Suprapubic skin (tissue), 4 donors: ENCODE measurements at regions not wholly inside any gene's neighbourhood (a gene's known extent, or its start where the extent isn't known, plus 50 kb on each side); places are given as distances from the start of the nearest gene placed in this dataset.

ENCODE experiments used
- DNase-seq, 2 donors: peaks; one replicate each; pipeline ENCODE4 v3.0.0-alpha.2; 2019; ENCODE audit warnings: low spot score in 2 of 2
- H3K27ac ChIP-seq: fragments of 200-600 bp; sonication (generic); one replicate; pipeline ENCODE4 v1.5.1; 2019
- H3K27me3 ChIP-seq: fragments of 200-600 bp; sonication (generic); one replicate; pipeline ENCODE4 v1.5.1; 2019
- H3K36me3 ChIP-seq: fragments of 200-600 bp; sonication (generic); one replicate; pipeline ENCODE4 v1.5.1; 2019
- H3K4me1 ChIP-seq: fragments of 200-600 bp; sonication (generic); one replicate; pipeline ENCODE4 v1.5.1; 2019
- H3K4me3 ChIP-seq: fragments of 200-600 bp; sonication (generic); one replicate; pipeline ENCODE4 v1.5.1; 2019; ENCODE audit warnings: mild to moderate bottlenecking
- H3K9me3 ChIP-seq: fragments of 200-600 bp; sonication (generic); one replicate; pipeline ENCODE4 v1.5.1; 2019
- CTCF ChIP-seq, 2 donors: fragments of 200-600 bp in 1 of 2; fragments of 450-650 bp in 1 of 2; sonication (generic) in 1 of 2; IDR thresholded peaks; one replicate each; pipeline ENCODE4 v1.5.1; 2016 to 2019; ENCODE audit warnings: antibody characterized with exemption in 2 of 2, mild to moderate bottlenecking in 1 of 2, moderate library complexity in 1 of 2
- EP300 ChIP-seq: sonication (generic); formaldehyde crosslinking; IDR thresholded peaks from one replicate; pipeline ENCODE4 v1.6.1; 2017; ENCODE audit warnings: antibody characterized with exemption
- POLR2A ChIP-seq, 2 donors: fragments of 450-650 bp; IDR thresholded peaks; one replicate each; pipeline ENCODE4 v1.6.1; 2017; ENCODE audit warnings: antibody characterized with exemption in 2 of 2, mild to moderate bottlenecking in 2 of 2, moderate library complexity in 2 of 2
- POLR2AphosphoS5 ChIP-seq, 3 donors: sonication (generic); formaldehyde crosslinking; IDR thresholded peaks; one replicate each; pipeline ENCODE4 v1.6.1; 2017; ENCODE audit warnings: antibody characterized with exemption in 3 of 3
- WGBS: methylation state at CpG from one replicate; pipeline ENCODE4 v1.1.5; 2018; 5-methylcytosine and 5-hydroxymethylcytosine counted together

GRCh38 chr2:228802181-228803071, 468.7 kb downstream of the PID1 start:
- no peak for DNase-seq
- Histone ChIP-seq H3K36me3 (no peaks in the 10 kb centered on the region), H3K27me3 (no peaks in the 10 kb centered on the region), H3K4me1 (no peaks in the 10 kb centered on the region), H3K9me3 (no peaks in the 10 kb centered on the region), H3K27ac (no peak overlapping the region), H3K4me3 (no peak overlapping the region)
- no peak for TF ChIP-seq POLR2AphosphoS5 (IDR thresholded peaks at IDR 0.05)
- TF ChIP-seq POLR2A (IDR thresholded peaks at IDR 0.05) = no peak
- TF ChIP-seq CTCF (IDR thresholded peaks at IDR 0.05) = no peak
- no peak for TF ChIP-seq EP300
- 73% methylated on average over 5 of the region's 5 CpGs for WGBS

- Histone ChIP-seq H3K4me1 (no peaks in the 10 kb centered on the region), H3K27me3 (no peaks in the 10 kb centered on the region), H3K9me3 (no peaks in the 10 kb centered on the region), H3K36me3 (no peaks in the 10 kb centered on the region), H3K4me3 (no peak overlapping the region), H3K27ac (no peak overlapping the region)
- WGBS = 38% methylated on average over 2 of the region's 2 CpGs
- no peak for DNase-seq
- no peak for TF ChIP-seq EP300
- TF ChIP-seq POLR2A (IDR thresholded peaks at IDR 0.05) = no peak
These were observed 469.6 kb downstream of the PID1 start for GRCh38 chr2:228801451-228801850.

GRCh38 chr2:228799208-228799588, 471.9 kb downstream of the PID1 start:
- no peak overlapping the region for H3K4me3 ChIP-seq
- DNase-seq = no peak

GRCh38 chr2:228798458-228799207, 472.5 kb downstream of the PID1 start:
- WGBS = 70% methylated on average over 11 of the region's 11 CpGs
- Histone ChIP-seq H3K4me3 (no peak overlapping the region), H3K27me3 (no peaks in the 10 kb centered on the region), H3K27ac (no peak overlapping the region), H3K4me1 (no peaks in the 10 kb centered on the region), H3K9me3 (no peaks in the 10 kb centered on the region), H3K36me3 (no peaks in the 10 kb centered on the region)
- no peak for TF ChIP-seq POLR2A (IDR thresholded peaks at IDR 0.05)
- no peak for TF ChIP-seq EP300
- no peak for TF ChIP-seq CTCF (IDR thresholded peaks at IDR 0.05)
- TF ChIP-seq POLR2AphosphoS5 (IDR thresholded peaks at IDR 0.05) = no peak
- no peak for DNase-seq

More at GRCh38 chr2:228799208-228799588, 471.9 kb downstream of the PID1 start:
- 58% methylated on average over 4 of the region's 4 CpGs for WGBS
- no peaks in the 10 kb centered on the region for H3K4me1 ChIP-seq
- no peaks in the 10 kb centered on the region for H3K9me3 ChIP-seq
- TF ChIP-seq CTCF (IDR thresholded peaks at IDR 0.05) (no peak), POLR2AphosphoS5 (IDR thresholded peaks at IDR 0.05) (no peak), EP300 (no peak), POLR2A (IDR thresholded peaks at IDR 0.05) (no peak)
- no peaks in the 10 kb centered on the region for H3K36me3 ChIP-seq
- H3K27me3 ChIP-seq = no peaks in the 10 kb centered on the region
- H3K27ac ChIP-seq = no peak overlapping the region

GRCh38 chr2:228796386-228796785, 474.7 kb downstream of the PID1 start:
- Histone ChIP-seq H3K4me3 (no peak overlapping the region), H3K27me3 (no peaks in the 10 kb centered on the region), H3K36me3 (no peaks in the 10 kb centered on the region), H3K9me3 (no peaks in the 10 kb centered on the region), H3K4me1 (no peaks in the 10 kb centered on the region), H3K27ac (no peak overlapping the region)
- DNase-seq = no peak
- TF ChIP-seq POLR2A (IDR thresholded peaks at IDR 0.05) (no peak), EP300 (no peak), POLR2AphosphoS5 (IDR thresholded peaks at IDR 0.05) (no peak), CTCF (IDR thresholded peaks at IDR 0.05) (no peak)
- 75% methylated on average over 2 of the region's 2 CpGs for WGBS
